IPS-15b (cell line): ENCODE measurements at regions not wholly inside any gene's neighbourhood (a gene's known extent, or its start where the extent isn't known, plus 50 kb on each side); places are given as distances from the start of the nearest gene placed in this dataset.

Experiments
- H3K27me3 ChIP-seq: one replicate; pipeline ENCODE4 v1.6.1; 2013; ENCODE audit warnings: low read length; ENCODE audit not compliant: control insufficient read depth, insufficient read depth
- H3K36me3 ChIP-seq: one replicate; pipeline ENCODE4 v1.6.1; 2013; ENCODE audit warnings: low read length; ENCODE audit not compliant: control insufficient read depth, insufficient read depth
- H3K4me1 ChIP-seq: one replicate; pipeline ENCODE4 v1.6.1; 2013; ENCODE audit warnings: mild to moderate bottlenecking, low read length; ENCODE audit not compliant: control insufficient read depth, insufficient read depth
- H3K4me3 ChIP-seq: one replicate; pipeline ENCODE4 v1.5.1; 2013; ENCODE audit warnings: low read depth, low read length
- H3K9ac ChIP-seq: one replicate; pipeline ENCODE4 v1.6.1; 2013; ENCODE audit warnings: low read depth, mild to moderate bottlenecking, low read length
- H3K9me3 ChIP-seq: one replicate; pipeline ENCODE4 v1.6.1; 2013; ENCODE audit warnings: mild to moderate bottlenecking, low read length; ENCODE audit not compliant: control insufficient read depth, insufficient read depth

DNA sequence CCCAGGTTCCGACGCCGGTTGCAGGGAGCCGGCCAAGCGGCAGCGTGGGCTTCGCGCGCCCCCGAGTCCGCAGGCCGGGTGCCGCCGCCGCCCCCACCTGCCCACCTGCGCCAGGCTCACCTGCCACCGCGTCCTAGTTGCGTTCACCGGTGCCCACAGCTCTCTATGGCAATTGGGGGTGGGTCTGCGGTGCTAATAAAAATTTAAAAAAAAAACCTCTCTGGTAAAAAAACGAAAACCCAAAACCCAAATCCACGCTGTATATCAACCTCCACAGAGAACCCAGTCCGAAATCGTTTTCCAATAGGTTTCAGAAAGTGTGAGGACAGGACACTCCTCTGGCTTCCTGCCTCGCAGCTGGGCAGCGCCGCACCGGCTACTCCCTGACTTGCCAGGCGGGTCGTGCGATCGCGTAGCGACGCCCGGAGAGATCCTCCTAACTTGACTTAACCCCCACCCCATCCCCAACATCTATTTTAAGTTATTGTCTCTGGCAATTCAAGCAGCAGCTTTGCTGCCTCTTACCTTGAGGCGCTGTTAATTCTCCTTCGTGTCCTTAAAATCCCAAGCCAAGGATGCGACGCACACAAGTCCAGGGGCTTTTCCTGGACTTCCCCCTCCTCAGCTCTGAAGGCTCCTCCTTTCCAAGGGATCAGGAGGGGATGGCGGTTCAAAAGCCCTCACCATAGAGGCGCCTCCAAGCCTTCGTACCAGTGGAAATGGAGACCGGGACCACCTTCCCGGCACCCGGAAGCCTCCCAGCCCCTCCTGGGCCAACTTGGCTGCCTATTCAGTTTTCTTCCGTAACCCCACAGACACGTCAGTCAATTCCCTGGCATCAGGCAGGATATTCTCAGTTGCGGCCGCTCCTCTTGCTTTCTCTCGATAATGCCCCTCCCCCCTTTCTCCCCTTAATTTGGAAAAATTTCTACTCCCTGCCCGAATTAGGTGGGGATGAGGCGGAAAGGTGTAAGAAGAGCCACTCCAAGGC lies 1639.4 kb upstream of the C9orf72 start:
- H3K27me3 ChIP-seq, result peaks cover 38% of the 10 kb centered on the region
- peak overlapping the region; percentile 40 for H3K9ac ChIP-seq
- H3K4me1 ChIP-seq, result peaks cover 5% of the 10 kb centered on the region
- H3K9me3 ChIP-seq, result no peaks in the 10 kb centered on the region
- peak overlapping the region; percentile 88 for H3K4me3 ChIP-seq
- no peaks in the 10 kb centered on the region for H3K36me3 ChIP-seq

DNA sequence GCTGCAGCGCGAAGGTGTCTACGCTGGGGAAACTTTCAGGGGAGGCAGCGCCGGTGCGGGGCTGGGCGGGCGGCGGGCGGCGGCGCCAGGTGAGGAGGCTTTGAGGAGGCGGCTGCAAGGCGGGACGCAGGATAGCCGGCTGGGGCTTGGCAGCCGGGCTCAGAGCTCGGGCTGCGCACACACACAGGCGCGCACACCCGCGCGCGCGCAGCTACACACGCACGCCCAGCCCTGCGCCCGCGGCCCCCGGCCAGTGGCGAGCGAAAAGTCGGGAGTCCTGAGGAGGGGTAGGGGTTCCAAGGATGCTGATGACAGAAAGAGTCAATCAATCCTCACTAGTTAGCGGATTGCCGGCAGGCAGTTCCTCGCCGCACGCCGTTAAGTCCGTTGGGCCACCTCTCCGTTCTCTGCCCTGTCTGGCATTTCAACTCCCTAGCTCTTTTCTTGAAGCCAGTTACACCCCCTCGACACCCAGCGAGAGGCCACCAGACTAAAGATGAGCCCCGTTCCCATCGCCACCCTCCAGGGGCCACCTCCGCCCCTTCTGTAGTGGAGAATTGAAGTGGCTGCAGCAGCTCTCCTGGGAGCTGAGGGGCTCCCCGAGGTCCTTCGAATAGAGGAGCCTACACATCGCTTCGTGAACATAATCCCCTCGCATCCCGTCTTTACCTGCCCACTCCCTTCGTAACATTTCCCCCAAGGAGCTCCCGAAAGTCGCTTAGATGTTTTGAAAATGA lies 1640.3 kb upstream of the C9orf72 start, which contains the start of gene LINGO2:
Gene LINGO2 (minus strand): TSS at position 185 of the 737 bp plus-strand sequence.
- Histone ChIP-seq H3K9ac (peak within 1 kb of the TSS; percentile 41), H3K9me3 (no peaks in the 10 kb centered on the region), H3K27me3 (peaks cover 38% of the 10 kb centered on the region), H3K4me3 (peak within 1 kb of the TSS; percentile 88), H3K36me3 (no peaks in the 10 kb centered on the region), H3K4me1 (peaks cover 5% of the 10 kb centered on the region)

- Histone ChIP-seq H3K27me3 (peaks cover 38% of the 10 kb centered on the region), H3K4me3 (peak overlapping the region; percentile 88), H3K9me3 (no peaks in the 10 kb centered on the region), H3K4me1 (peaks cover 5% of the 10 kb centered on the region), H3K9ac (peak overlapping the region; percentile 41), H3K36me3 (no peaks in the 10 kb centered on the region)
Measured at GRCh38 chr9:29214154-29214689, 1640.9 kb upstream of the C9orf72 start.

DNA sequence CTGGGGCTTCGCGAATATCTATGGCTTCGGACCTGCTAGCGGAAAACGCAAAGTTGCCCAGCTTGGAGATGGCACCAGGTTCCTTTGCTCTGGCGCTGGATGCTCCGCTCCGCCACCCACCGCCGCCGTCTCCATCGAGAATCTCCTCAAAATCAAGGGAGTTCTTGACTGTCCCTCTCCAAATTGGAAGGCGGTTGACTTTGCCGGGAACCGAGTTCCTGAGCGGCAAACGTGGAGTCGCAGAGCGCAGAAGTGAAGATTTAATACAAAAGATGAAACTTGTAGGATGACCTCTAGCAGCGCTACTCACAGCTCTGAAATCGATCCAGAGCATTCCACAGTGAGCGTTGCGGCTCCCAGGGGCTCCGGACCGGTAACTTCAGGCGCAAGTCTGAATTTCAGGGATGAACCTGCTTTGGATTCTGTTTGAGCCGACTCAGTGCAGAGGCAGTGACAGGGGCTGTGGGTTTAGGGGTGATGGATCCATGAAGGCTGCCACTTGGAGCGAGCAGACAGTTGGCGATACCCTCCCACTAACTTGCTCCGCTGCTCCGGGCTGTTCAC lies 1641.5 kb upstream of the C9orf72 start:
- no peaks in the 10 kb centered on the region for H3K9me3 ChIP-seq
- peak overlapping the region; percentile 88 for H3K4me3 ChIP-seq
- peaks cover 5% of the 10 kb centered on the region for H3K4me1 ChIP-seq
- H3K36me3 ChIP-seq, result no peaks in the 10 kb centered on the region
- H3K9ac ChIP-seq, result peak overlapping the region; percentile 41
- peaks cover 38% of the 10 kb centered on the region for H3K27me3 ChIP-seq

GRCh38 chr9:29217966-29218365 lies 1644.7 kb upstream of the C9orf72 start:
- Histone ChIP-seq H3K36me3 (no peaks in the 10 kb centered on the region), H3K4me1 (no peaks in the 10 kb centered on the region), H3K4me3 (no peak overlapping the region), H3K9me3 (no peaks in the 10 kb centered on the region), H3K27me3 (peaks cover 23% of the 10 kb centered on the region), H3K9ac (no peak overlapping the region)

DNA sequence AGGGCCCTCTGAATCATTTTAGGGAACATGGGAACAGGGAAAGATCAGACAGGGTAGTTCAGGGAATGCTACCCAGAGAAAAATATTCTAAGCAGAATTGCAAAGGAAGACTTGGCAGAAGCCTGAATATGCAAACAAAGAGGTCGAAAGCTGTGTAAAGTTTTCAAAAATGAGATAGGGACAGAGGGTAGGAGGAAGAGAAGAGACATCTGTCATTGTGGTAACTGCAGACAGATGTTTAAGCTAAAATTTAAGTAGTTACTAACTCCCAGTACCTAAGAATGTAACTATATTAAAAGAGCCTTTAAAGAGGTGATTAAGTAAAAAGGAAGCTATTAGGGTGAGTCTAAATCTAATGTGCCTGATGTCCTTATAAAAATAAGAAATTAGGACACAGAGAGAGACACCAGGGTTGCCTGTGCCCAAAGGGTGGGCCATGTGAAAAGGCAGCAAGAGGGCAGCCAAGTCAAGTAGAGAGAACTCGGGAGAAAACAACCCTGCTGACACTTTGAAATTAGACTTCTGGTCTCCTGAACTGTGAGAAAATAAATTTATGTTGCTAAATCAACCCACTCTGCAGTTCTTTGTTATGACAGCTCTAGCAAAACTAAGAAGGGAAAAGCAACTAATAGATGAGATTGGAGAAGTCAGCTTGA lies 1647.4 kb upstream of the C9orf72 start:
- Histone ChIP-seq H3K9me3 (no peaks in the 10 kb centered on the region), H3K9ac (no peak overlapping the region), H3K4me1 (no peaks in the 10 kb centered on the region), H3K4me3 (no peak overlapping the region), H3K27me3 (peaks cover 12% of the 10 kb centered on the region), H3K36me3 (no peaks in the 10 kb centered on the region)

DNA sequence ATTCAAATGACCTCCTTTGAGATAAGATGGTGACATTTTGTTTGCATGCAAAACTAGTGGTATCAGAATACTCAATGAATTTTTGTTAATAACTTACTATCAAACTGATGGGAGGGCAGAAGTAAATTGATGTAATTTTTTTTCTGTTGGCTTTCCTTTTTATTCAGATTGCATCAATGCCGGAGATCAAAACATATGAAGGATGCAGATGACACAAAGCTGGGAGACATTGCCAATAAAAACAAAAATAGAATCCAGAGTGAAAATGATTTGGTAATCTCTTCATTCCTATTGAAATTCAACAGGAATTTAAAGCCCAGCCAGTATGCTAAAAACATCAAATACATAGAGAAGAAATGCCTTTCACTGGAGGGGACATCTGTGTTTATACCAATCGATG lies 1655.3 kb upstream of the C9orf72 start:
- no peaks in the 10 kb centered on the region for H3K36me3 ChIP-seq
- H3K27me3 ChIP-seq, result no peaks in the 10 kb centered on the region
- H3K9me3 ChIP-seq, result no peaks in the 10 kb centered on the region
- no peak overlapping the region for H3K4me3 ChIP-seq
- no peak overlapping the region for H3K9ac ChIP-seq
- no peaks in the 10 kb centered on the region for H3K4me1 ChIP-seq

- Histone ChIP-seq H3K36me3 (no peaks in the 10 kb centered on the region), H3K27me3 (no peaks in the 10 kb centered on the region), H3K4me1 (no peaks in the 10 kb centered on the region), H3K9ac (no peak overlapping the region), H3K9me3 (no peaks in the 10 kb centered on the region), H3K4me3 (no peak overlapping the region)
Measured at GRCh38 chr9:29230931-29231330, 1657.7 kb upstream of the C9orf72 start.

DNA sequence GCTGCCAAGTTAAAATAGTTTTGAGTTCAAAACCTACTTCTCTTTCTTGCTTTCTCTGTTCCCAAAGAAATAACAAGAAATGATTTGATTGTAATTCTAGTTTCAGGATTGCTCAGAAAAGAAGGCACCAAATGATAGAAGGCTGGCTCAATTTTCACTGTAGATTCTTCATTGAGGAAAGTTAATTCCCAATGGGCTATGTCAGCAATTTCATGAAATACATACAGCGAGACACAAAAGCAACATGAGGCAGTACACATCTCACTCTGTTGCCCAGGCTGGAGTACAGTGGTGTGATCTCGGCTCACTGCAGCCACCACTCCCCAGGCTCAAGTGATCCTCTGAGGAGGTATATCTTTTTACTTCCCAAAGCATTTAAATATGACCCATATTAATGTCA lies 1659.9 kb upstream of the C9orf72 start:
- Histone ChIP-seq H3K9ac (no peak overlapping the region), H3K4me1 (no peaks in the 10 kb centered on the region)

GRCh38 chr9:29241320-29241719 lies 1668.0 kb upstream of the C9orf72 start:
- Histone ChIP-seq H3K9me3 (no peaks in the 10 kb centered on the region), H3K4me3 (no peak overlapping the region), H3K9ac (no peak overlapping the region), H3K27me3 (no peaks in the 10 kb centered on the region), H3K4me1 (no peaks in the 10 kb centered on the region), H3K36me3 (no peaks in the 10 kb centered on the region)

More for the DNA sequence above, 1659.9 kb upstream of the C9orf72 start:
- H3K9me3 ChIP-seq, result no peaks in the 10 kb centered on the region
- H3K4me3 ChIP-seq, result no peak overlapping the region
- no peaks in the 10 kb centered on the region for H3K36me3 ChIP-seq
- H3K27me3 ChIP-seq, result no peaks in the 10 kb centered on the region

- H3K36me3 ChIP-seq, result no peaks in the 10 kb centered on the region
- H3K4me3 ChIP-seq, result no peak overlapping the region
- H3K27me3 ChIP-seq, result no peaks in the 10 kb centered on the region
- H3K9me3 ChIP-seq, result no peaks in the 10 kb centered on the region
- no peaks in the 10 kb centered on the region for H3K4me1 ChIP-seq
- H3K9ac ChIP-seq, result no peak overlapping the region
Measured at GRCh38 chr9:29245351-29245750, 1672.1 kb upstream of the C9orf72 start.
